Neuron (in vitro differentiated cells): ENCODE measurements at regions not wholly inside any gene's neighbourhood (a gene's known extent, or its start where the extent isn't known, plus 50 kb on each side); places are given as distances from the start of the nearest gene placed in this dataset.
"Not testable (repeated sequence)": the region's sequence is repeated elsewhere in the genome, so short reads cannot be mapped to it uniquely, and the experiment has no call there.

Source experiments
- H2AFZ ChIP-seq: one replicate; pipeline ENCODE4 v1.6.1; 2013; ENCODE audit warnings: low read depth, mild to moderate bottlenecking, inconsistent platforms, low read length, moderate library complexity
- H3K27me3 ChIP-seq: one replicate; pipeline ENCODE4 v1.6.1; 2013; ENCODE audit warnings: low read length; ENCODE audit not compliant: insufficient read depth
- H3K36me3 ChIP-seq: one replicate; pipeline ENCODE4 v1.6.1; 2013; ENCODE audit warnings: low read length; ENCODE audit not compliant: insufficient read depth
- H3K4me1 ChIP-seq: one replicate; pipeline ENCODE4 v1.6.1; 2013; ENCODE audit warnings: low read length; ENCODE audit not compliant: insufficient read depth
- H3K4me3 ChIP-seq: 2 replicates; pipeline ENCODE4 v1.5.1; 2013; ENCODE audit warnings: mild to moderate bottlenecking, low read length, moderate library complexity
- H3K9me3 ChIP-seq: one replicate; pipeline ENCODE4 v1.6.1; 2013; ENCODE audit warnings: low read length

DNA sequence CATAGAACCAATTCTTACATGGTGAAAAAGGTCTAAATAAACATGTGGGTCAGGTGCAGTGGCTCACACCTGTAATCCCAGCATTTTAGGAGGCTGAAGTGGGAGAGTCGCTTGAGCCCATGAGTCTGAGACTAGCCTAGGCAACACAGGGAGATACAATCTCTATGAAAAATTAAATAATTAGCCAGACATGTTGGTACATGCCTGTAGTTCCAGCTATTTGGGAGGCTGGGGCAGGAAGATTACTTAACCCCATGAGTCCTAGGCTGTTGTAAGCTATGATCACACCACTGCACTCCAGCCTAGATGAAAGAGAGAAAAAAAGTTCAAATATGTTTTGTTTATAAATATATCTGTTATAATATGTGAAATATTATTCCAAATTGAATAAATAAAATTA lies 643.6 kb downstream of the IPMK start:
- peaks cover 8% of the 10 kb centered on the region for H3K4me1 ChIP-seq
- H3K27me3 ChIP-seq, result no peaks in the 10 kb centered on the region
- no peak overlapping the region for H3K4me3 ChIP-seq
- no peaks in the 10 kb centered on the region for H3K9me3 ChIP-seq
- H2AFZ ChIP-seq, result no peak overlapping the region
- H3K36me3 ChIP-seq, result no peaks in the 10 kb centered on the region

DNA sequence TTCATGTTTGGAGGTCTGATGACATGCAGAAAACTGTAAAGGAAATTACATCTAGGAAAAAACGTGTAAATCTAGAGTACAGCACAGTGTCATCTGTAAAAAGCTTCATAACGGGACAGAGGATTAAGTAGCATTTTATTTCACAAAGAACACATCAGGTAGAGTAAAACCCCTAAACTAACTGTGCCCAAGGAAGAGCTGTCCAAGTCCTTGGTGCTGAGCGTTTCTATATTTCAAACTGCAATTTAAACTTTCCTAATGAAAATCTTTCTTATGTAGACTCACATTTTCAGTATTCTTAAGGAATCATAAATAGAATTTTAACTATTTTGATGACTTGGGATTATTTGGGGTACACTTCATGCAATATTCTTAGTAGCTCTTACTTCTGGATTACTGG lies 646.2 kb downstream of the IPMK start:
- H3K27me3 ChIP-seq, result no peaks in the 10 kb centered on the region
- no peaks in the 10 kb centered on the region for H3K9me3 ChIP-seq
- no peak overlapping the region for H2AFZ ChIP-seq
- H3K4me3 ChIP-seq, result no peak overlapping the region
- no peaks in the 10 kb centered on the region for H3K4me1 ChIP-seq
- H3K36me3 ChIP-seq, result no peaks in the 10 kb centered on the region

DNA sequence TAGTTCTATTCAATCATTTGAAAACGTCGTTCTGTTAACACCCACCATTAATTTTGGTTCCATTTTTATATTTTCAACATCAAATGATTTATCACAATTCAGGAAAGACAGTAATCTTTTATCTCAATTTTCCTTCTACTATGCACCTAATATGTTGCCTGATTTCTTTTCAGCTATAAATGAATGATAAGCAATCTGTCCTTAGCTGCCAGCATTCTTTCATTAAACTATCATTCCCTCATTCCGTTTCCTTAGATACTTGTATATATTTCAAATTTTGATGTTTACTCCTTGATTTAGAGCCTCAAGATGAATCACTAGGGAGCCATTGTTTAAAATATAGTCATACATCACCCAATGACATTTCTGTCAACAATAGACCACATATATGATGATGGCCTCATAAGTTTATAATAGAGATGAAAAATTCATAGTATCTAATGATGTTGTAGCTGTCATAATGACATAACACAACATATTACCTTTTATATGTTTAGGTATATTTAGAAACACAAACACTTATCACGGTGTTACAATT lies 661.7 kb downstream of the IPMK start:
- Histone ChIP-seq H2AFZ (no peak overlapping the region), H3K9me3 (no peaks in the 10 kb centered on the region), H3K4me1 (no peaks in the 10 kb centered on the region), H3K36me3 (no peaks in the 10 kb centered on the region), H3K27me3 (no peaks in the 10 kb centered on the region), H3K4me3 (no peak overlapping the region)

DNA sequence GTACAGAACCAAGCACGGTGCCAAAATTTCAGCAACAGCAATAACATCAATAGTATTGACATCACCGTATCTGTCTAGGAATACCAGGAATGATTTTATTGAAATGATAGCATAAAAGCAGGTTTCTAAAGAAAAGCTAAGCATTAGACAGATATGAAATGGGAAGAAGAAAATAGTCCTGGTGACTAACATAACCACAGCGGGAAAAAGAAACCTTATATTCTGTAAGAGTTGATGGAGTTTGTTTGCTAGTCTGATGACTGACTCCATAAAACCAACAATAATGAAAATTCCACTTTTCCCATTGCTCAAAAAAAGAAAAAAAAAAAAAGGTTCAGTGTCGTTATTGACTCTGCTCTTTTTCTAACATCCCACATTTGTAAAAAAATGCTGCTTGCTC lies 668.3 kb downstream of the IPMK start:
- Histone ChIP-seq H3K36me3 (no peaks in the 10 kb centered on the region), H3K27me3 (no peaks in the 10 kb centered on the region), H3K4me1 (no peaks in the 10 kb centered on the region), H2AFZ (no peak overlapping the region), H3K4me3 (no peak overlapping the region), H3K9me3 (no peaks in the 10 kb centered on the region)

DNA sequence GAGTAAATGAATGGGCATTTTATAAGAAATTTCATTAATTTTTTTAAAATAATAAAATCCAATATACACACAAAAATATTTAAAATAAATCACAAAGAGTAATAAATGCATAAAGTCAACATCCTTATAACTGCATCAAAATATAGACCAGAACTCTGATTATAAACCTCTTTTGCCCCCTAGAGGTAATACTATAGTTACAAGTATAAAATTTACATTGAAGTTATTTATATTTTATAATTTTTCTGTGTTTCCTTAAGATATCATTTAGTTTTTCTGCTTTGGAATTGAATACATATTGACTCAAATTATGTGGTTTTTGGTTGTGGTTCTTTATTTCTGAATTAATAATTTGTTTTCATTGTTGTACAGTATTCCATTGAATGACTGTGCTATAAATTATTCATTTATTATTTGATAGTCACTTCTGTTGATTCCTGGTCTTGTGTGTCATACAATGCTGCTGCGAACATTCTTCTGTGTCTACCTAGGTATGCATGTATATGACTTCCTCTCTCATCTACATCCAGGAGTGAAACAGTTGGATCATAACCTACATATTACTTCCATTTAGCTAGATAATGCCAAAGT lies 673.6 kb downstream of the IPMK start:
- no peaks in the 10 kb centered on the region for H3K36me3 ChIP-seq
- no peaks in the 10 kb centered on the region for H3K4me1 ChIP-seq
- H2AFZ ChIP-seq, result no peak overlapping the region
- no peaks in the 10 kb centered on the region for H3K27me3 ChIP-seq
- no peaks in the 10 kb centered on the region for H3K9me3 ChIP-seq
- H3K4me3 ChIP-seq, result no peak overlapping the region

DNA sequence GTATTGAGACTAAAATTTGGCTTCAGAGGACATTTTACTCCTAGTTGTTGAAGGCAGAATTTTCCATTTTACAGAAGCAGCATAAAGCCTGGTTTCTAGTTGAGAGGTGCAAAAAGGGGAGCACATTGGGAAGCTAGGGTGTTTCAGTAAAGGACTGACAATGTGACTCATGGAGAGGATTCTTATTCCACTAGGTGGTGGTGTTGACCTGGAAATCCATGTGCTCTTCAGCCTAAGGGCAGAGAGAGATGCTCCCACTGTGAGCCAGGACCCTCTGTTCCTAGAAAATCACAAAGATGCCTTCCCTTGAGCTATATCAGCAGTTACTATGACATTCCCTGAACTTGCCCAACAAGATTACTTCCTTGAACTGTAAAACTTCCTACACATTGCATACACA lies 687.8 kb downstream of the IPMK start:
- Histone ChIP-seq H3K4me1 (no peaks in the 10 kb centered on the region), H2AFZ (no peak overlapping the region), H3K4me3 (no peak overlapping the region), H3K36me3 (no peaks in the 10 kb centered on the region), H3K9me3 (peaks cover 2% of the 10 kb centered on the region), H3K27me3 (no peaks in the 10 kb centered on the region)

DNA sequence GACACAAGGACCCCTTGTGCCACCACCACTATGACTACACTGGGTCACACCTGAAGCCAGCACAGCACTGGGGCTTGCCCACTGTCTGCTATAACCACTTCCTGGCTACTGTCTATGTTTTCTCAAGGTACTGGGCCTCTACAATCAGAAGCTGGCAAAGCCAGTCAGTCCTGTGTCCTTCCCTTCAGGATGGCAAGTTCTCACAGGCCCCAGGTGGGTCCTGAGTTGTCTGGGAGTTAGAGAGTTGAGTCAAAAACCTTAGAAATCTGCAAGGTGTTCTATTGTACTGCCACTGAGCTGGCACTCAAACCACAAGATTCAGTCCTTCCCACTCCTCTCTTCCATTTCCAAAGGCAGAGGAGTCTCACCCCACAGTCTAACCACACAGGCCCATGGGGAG lies 705.5 kb downstream of the IPMK start:
- H3K9me3 ChIP-seq, result no peaks in the 10 kb centered on the region
- no peaks in the 10 kb centered on the region for H3K36me3 ChIP-seq
- H3K4me3 ChIP-seq, result no peak overlapping the region
- H3K4me1 ChIP-seq, result no peaks in the 10 kb centered on the region
- no peak overlapping the region for H2AFZ ChIP-seq
- no peaks in the 10 kb centered on the region for H3K27me3 ChIP-seq

DNA sequence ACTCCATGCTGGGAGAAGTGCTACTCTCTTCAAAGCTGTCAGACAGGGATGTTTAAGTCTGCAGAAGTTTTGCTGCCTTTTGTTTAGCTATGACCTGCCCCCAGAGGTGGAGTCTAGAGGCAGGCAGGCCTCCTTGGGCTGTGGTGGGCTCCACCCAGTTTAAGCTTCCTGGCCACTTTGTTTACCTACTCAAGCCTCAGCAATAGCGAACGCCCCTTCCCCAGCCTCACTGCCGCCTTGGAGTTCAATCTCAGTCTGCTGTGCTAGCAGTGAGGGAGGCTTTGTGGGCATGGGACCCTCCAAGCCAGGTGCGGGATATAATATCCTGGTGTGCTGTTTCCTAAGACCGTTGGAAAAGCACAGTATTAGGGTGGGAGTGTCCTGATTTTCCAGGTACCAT lies 715.9 kb downstream of the IPMK start:
- not testable (repeated sequence) for H3K4me1 ChIP-seq, H3K4me3 ChIP-seq, H3K36me3 ChIP-seq, H3K9me3 ChIP-seq, H3K27me3 ChIP-seq, H2AFZ ChIP-seq

DNA sequence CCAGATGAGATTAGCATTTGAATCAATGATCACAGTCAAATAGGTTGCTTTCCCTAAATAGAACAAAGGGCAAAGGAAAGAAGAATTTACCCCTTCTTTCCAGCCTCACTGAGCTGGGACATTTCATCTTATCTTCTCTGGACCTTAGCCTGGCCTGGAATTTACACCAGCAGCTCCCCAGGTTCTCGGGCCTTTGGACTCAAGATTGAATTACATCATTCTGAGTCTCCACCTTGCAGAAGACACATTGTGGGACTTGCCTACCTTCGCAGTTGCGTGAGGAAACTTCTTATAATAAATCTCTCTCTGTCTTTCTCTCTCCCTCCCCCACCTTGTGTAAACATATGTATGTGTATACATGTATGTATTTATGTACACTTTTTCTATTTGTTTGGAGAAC lies 732.4 kb downstream of the IPMK start:
- H3K36me3 ChIP-seq, result no peaks in the 10 kb centered on the region
- no peak overlapping the region for H3K4me3 ChIP-seq
- no peaks in the 10 kb centered on the region for H3K9me3 ChIP-seq
- H3K4me1 ChIP-seq, result no peaks in the 10 kb centered on the region
- H3K27me3 ChIP-seq, result no peaks in the 10 kb centered on the region
- H2AFZ ChIP-seq, result no peak overlapping the region

DNA sequence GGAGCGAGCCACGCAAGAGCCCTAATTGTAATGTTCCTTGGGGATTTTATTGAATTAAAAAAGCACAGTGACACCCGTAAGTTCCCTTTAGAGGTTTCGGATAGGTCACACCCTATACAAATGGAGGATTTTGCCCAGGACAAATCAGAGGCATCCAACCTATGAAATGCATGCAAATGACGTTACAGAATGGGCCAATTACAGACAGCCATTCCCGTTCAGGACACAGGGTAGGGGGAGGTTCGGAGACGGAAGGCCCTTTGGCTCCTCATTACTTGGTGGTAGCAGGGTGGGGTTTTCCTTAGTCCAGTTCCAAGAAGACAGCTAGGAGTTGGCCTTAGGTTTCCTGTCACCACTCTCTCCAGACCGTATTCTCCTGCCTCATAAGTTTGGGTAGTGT lies 754.1 kb downstream of the IPMK start:
- Histone ChIP-seq H3K4me1 (no peaks in the 10 kb centered on the region), H3K27me3 (no peaks in the 10 kb centered on the region), H3K4me3 (no peak overlapping the region), H3K36me3 (no peaks in the 10 kb centered on the region), H3K9me3 (no peaks in the 10 kb centered on the region), H2AFZ (no peak overlapping the region)

DNA sequence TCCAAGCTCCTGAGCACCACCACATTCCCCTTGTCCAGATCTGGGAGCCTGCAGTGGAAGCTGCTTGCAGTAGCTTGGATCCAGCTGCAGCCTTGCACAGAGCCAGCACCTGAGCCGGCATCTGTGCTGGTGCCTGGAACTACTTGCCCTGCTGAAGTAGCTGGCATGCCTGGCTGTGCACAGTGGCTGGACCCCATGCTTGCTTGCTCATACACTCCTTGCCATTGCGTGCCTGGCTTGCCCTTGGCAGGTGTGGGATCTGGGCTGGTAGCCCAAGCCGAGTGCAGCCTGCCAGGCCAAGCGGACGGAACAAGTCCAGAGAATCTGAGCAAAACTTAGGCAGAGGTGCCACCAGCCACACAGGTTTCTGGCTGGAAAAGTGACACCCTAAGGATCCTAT lies 759.9 kb downstream of the IPMK start:
- no peaks in the 10 kb centered on the region for H3K4me1 ChIP-seq
- no peak overlapping the region for H2AFZ ChIP-seq
- H3K36me3 ChIP-seq, result no peaks in the 10 kb centered on the region
- H3K9me3 ChIP-seq, result no peaks in the 10 kb centered on the region
- H3K4me3 ChIP-seq, result no peak overlapping the region
- H3K27me3 ChIP-seq, result no peaks in the 10 kb centered on the region

DNA sequence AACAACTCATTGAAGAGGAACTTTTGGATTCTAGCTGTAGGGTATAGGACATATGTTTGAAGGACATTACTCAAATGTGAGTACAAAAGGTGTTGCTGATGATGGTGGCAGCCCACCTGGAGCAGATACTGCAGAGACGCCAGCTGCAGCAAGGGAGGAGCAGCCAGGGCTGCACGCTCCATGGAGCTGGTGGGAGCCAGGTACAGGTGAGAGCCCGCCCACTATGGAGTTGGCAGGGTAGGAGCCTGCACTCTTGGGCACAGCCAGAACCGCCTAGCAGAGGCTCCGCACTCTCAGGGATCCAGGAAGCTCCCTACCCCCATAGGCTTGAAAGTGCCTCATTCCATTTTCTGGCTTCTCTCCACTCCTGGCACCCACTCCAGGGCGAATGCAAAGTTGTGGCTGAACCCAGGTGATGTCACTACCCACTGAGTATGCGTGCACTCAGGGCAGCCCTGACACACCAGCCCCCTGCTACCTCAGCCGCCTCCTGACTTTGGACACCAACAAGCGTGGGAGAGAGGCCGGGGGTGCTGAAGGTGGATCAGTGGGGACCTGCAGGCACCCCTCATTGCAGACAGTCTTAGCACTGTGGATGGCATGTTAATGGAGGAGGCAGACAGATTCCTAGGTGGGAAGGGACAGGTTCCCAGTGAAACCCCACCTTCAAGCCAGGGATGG lies 761.1 kb downstream of the IPMK start:
- Histone ChIP-seq H3K36me3 (no peaks in the 10 kb centered on the region), H3K4me3 (no peak overlapping the region), H2AFZ (no peak overlapping the region), H3K9me3 (no peaks in the 10 kb centered on the region), H3K27me3 (no peaks in the 10 kb centered on the region), H3K4me1 (no peaks in the 10 kb centered on the region)

DNA sequence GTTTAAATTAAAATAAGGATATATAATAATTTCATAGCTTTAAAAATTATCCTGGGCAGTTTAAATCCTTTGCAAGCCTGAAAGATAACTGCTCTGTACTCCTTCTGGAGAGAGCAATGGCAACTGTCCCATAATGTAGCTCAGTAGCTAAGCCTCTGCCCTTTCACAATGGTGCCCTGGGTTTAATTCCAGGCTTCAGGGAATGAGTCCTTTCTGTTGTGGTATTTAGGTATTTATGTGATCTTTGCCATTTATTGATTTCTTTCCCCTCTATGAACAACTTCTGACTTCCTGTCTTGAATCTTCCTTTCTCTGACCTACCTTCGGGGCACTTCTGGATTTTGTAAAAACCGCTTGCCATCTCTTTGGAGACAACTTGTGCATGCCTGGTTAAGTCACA lies 773.2 kb downstream of the IPMK start:
- Histone ChIP-seq H3K4me3 (no peak overlapping the region), H3K9me3 (no peaks in the 10 kb centered on the region), H3K4me1 (no peaks in the 10 kb centered on the region), H2AFZ (no peak overlapping the region), H3K36me3 (no peaks in the 10 kb centered on the region), H3K27me3 (no peaks in the 10 kb centered on the region)

DNA sequence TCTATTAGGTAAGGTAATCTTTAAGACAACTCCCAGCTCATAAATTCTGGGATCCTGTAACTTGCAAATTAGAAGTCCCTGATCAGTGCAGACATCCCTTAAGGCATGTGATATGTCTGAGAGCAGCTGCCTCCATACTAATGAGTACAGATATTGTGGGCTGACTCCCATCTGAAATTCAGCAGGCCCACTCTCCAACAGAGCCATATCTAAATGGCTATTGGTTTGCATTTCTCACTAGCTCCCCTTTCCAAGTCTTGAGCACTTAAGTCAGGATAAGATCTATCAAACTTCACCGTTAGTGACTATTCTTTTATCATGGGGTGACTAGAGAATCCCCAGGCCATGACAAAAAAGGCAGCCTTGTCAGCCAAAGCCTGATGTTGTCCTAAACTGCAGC lies 785.4 kb downstream of the IPMK start:
- no peaks in the 10 kb centered on the region for H3K9me3 ChIP-seq
- no peak overlapping the region for H3K4me3 ChIP-seq
- no peaks in the 10 kb centered on the region for H3K36me3 ChIP-seq
- H3K4me1 ChIP-seq, result no peaks in the 10 kb centered on the region
- H3K27me3 ChIP-seq, result no peaks in the 10 kb centered on the region
- H2AFZ ChIP-seq, result no peak overlapping the region
